ENCODE measurements at regions not wholly inside any gene's neighbourhood (a gene's known extent, or its start where the extent isn't known, plus 50 kb on each side); places are given as distances from the start of the nearest gene placed in this dataset.

- TF ChIP-seq CTCF (conservative IDR thresholded peaks at IDR 0.05; ENCODE audit: low read length) (no peak), EZH2phosphoT487 (IDR thresholded peaks at IDR 0.05; ENCODE audit: borderline replicate concordance) (no peak)
Measured at GRCh38 chr3:16663854-16664712, 58.9 kb upstream of the DAZL start.

Data from Loucy (cell line).